Cardiac fibroblast (primary cell): ENCODE measurements at regions not wholly inside any gene's neighbourhood (a gene's known extent, or its start where the extent isn't known, plus 50 kb on each side); places are given as distances from the start of the nearest gene placed in this dataset.

Source experiments
- DNase-seq, 2 donors: peaks; one replicate each; pipeline versions ENCODE4 v3.0.0 to v3.0.0-alpha.2; 2010; ENCODE audit warnings: low read depth in 2 of 2
- H3K4me3 ChIP-seq, 2 donors: replicated peaks in 1 of 2; 1 replicate in 1 of 2; 2 replicates in 1 of 2; pipeline ENCODE4 v1.5.1; 2011; ENCODE audit warnings: low read depth in 2 of 2, low read length in 2 of 2, mild to moderate bottlenecking in 2 of 2, moderate library complexity in 1 of 2
- TF ChIP-seq, protein P1 (sequence below): IDR thresholded peaks from one replicate; pipeline ENCODE4 v1.5.1; 2011; ENCODE audit warnings: low read depth, mild to moderate bottlenecking, low read length, inconsistent platforms

- DNase-seq = no peak
- no peak overlapping the region for H3K4me3 ChIP-seq
- TF ChIP-seq, protein P1, sequence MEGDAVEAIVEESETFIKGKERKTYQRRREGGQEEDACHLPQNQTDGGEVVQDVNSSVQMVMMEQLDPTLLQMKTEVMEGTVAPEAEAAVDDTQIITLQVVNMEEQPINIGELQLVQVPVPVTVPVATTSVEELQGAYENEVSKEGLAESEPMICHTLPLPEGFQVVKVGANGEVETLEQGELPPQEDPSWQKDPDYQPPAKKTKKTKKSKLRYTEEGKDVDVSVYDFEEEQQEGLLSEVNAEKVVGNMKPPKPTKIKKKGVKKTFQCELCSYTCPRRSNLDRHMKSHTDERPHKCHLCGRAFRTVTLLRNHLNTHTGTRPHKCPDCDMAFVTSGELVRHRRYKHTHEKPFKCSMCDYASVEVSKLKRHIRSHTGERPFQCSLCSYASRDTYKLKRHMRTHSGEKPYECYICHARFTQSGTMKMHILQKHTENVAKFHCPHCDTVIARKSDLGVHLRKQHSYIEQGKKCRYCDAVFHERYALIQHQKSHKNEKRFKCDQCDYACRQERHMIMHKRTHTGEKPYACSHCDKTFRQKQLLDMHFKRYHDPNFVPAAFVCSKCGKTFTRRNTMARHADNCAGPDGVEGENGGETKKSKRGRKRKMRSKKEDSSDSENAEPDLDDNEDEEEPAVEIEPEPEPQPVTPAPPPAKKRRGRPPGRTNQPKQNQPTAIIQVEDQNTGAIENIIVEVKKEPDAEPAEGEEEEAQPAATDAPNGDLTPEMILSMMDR = no peak
These were observed 134.2 kb upstream of the HDGFL1 start for GRCh38 chr6:22435151-22435550.

DNA sequence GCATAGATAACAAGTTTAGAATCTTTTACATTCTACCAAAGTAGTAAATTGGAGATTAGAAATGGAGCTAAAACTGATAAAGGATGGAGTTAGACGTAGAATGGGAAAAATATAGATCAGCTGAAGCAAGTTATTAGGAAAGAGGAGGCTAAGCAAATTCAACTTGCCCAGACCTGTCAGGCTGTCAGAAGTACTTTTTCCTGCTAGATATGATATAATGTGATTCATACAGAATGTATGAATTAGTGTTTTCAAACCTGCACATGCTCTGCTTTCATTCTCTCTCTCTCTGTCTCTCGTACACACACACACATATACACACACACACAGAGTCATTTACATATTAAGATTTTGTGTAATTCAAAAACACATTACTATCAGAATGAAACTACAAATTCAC, 133.2 kb upstream of the HDGFL1 start:
- no peak for DNase-seq
- no peak overlapping the region for H3K4me3 ChIP-seq
- TF ChIP-seq, protein P1 = no peak

DNA sequence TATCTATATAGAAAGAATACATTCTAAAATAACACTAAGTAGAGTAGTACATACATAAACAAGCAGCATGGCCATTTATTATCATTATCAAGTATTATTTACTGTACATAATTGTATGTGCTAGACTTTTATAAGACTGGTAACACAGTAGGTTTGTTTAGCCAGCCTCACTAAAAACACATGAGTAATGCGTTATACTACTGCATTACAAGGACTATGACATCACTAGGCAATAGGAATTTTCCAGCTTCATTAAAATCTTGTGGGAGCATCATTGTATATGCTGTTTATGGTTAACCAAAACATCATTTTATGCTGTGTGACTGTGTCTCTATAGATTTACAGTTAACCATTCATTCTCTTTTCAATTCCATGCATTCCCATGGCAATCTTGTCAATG, 131.7 kb upstream of the HDGFL1 start:
- DNase-seq = no peak
- TF ChIP-seq, protein P1 = no peak

GRCh38 chr6:22442826-22443225, 126.5 kb upstream of the HDGFL1 start:
- H3K4me3 ChIP-seq = no peak overlapping the region
- DNase-seq = peak; percentile 10 to 11
- TF ChIP-seq, protein P1 = no peak

More for the DNA sequence above, 131.7 kb upstream of the HDGFL1 start:
- H3K4me3 ChIP-seq = no peak overlapping the region

DNA sequence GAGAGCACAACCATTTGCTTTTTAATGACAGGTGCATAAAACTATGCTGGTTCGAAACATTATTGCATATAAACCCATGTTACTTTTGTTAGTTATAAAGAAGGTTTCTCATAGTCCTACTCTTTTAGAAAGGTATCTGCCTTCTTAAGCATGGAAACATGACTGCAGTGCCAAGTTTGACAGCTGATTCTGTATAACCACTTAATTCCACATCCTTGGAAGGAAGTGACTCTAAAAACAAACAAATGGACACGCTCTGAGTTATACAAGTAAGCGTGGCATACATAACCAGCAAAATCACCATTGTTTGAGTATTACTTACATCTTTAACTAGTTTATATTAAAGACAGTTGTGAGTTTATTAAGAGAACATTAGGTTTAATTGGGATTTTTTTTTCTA, 125.0 kb upstream of the HDGFL1 start:
- TF ChIP-seq, protein P1 = no peak
- peak; percentile 26 to 37 for DNase-seq
- H3K4me3 ChIP-seq = no peak overlapping the region

DNA sequence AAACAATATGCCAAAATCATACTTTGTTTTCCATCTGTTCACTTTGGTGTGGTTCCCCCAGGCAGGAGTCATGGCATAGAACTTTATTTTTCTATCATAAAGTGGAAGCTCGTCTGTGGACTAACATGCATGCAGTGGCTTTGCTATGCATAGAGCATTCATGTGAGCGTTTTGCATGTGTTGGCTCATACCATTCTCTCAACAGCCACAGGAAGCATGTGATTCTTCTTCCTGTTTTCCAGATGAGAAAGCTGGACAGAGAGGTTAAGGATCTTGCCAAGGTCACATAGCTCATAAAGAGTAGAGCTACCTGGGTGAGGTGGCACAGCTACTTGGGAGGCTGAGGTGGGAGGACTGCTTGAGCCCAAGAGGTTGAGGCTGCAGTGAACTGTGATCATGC, 123.4 kb upstream of the HDGFL1 start:
- H3K4me3 ChIP-seq = no peak overlapping the region
- no peak for DNase-seq
- TF ChIP-seq, protein P1 = no peak
